Vagina (tissue), 2 donors: ENCODE measurements at regions not wholly inside any gene's neighbourhood (a gene's known extent, or its start where the extent isn't known, plus 50 kb on each side); places are given as distances from the start of the nearest gene placed in this dataset.

Experiments used
- DNase-seq, 2 donors: peaks; one replicate each; pipeline ENCODE4 v3.0.0-alpha.2; 2017; ENCODE audit errors: extremely low spot score in 2 of 2
- H3K27ac ChIP-seq: fragments of 200-600 bp; sonication (generic); one replicate; pipeline ENCODE4 v1.5.1; 2019
- H3K27me3 ChIP-seq: fragments of 200-600 bp; sonication (generic); one replicate; pipeline ENCODE4 v1.5.1; 2019
- H3K36me3 ChIP-seq, 2 donors: fragments of 200-600 bp; sonication (generic); one replicate each; pipeline ENCODE4 v1.5.1; 2017 to 2019
- H3K4me1 ChIP-seq: fragments of 200-600 bp; sonication (generic); one replicate; pipeline ENCODE4 v1.5.1; 2019
- H3K4me3 ChIP-seq, 2 donors: fragments of 200-600 bp; sonication (generic); 1 replicate in 1 of 2; 2 replicates in 1 of 2; pipeline ENCODE4 v1.5.1; 2016 to 2019
- H3K9me3 ChIP-seq: fragments of 200-600 bp; sonication (generic); one replicate; pipeline ENCODE4 v1.5.1; 2019
- POLR2A ChIP-seq, 2 donors: fragments of 450-650 bp; IDR thresholded peaks; one replicate each; pipeline ENCODE4 v1.6.1; 2017; ENCODE audit warnings: antibody characterized with exemption in 2 of 2, mild to moderate bottlenecking in 2 of 2, moderate library complexity in 2 of 2
- POLR2AphosphoS5 ChIP-seq, 2 donors: sonication (generic); formaldehyde crosslinking; IDR thresholded peaks; one replicate each; pipeline ENCODE4 v1.9.0; 2017; ENCODE audit warnings: antibody characterized with exemption in 2 of 2, mild to moderate bottlenecking in 2 of 2, low read depth in 1 of 2; ENCODE audit not compliant: insufficient read depth in 1 of 2
- intact Hi-C: fragments of 100-400 bp; cut with DNase I; formaldehyde crosslinking; loops from one replicate; pipeline ENCODE4 v1.15.1; 2023
- TF ChIP-seq, protein P1 (sequence below), 3 experiments: fragments of 450-650 bp in 2 of 3; fragments of 200-600 bp in 1 of 3; sonication (generic) in 1 of 3; IDR thresholded peaks; one replicate each; pipeline ENCODE4 v1.5.1; 2017 to 2019; ENCODE audit warnings: antibody characterized with exemption in 3 of 3, mild to moderate bottlenecking in 2 of 3, moderate library complexity in 2 of 3

DNA sequence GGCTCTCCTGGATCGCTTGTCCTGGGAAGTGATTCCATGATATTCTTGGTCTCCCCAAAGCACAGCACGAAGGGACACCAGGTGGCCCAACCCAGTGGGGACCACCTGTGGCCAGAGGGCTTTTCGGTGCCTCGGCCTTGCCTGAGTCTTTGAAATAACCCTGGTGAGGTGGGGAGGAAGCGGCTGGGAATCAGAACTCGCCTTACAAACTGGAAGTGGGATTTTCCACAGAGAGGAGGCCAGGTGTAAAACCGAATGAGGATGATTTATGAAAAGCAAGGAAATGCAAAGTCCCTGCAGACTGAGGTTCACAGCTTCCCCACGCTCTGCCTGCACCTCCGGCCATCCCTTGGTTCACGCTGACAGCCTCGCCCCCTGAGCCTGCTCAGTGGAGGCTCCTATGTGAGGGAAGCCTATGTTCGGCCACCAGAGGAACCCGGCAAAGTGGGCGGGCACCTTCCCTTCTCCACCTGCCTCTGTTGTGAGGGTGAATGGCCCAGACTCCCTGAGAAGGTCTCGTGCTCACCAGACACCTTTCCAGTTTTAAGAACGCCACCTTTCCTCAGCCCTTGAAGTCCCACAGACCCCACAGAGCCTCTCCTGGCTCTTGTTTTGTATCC, 133.8 kb upstream of the CST7 start:
- Histone ChIP-seq H3K9me3 (no peaks in the 10 kb centered on the region), H3K27ac (no peak overlapping the region), H3K36me3 (no peaks in the 10 kb centered on the region), H3K4me1 (no peaks in the 10 kb centered on the region), H3K27me3 (no peaks in the 10 kb centered on the region), H3K4me3 (no peak overlapping the region)
- intact Hi-C loops: no loop called here
- TF ChIP-seq, protein P1, sequence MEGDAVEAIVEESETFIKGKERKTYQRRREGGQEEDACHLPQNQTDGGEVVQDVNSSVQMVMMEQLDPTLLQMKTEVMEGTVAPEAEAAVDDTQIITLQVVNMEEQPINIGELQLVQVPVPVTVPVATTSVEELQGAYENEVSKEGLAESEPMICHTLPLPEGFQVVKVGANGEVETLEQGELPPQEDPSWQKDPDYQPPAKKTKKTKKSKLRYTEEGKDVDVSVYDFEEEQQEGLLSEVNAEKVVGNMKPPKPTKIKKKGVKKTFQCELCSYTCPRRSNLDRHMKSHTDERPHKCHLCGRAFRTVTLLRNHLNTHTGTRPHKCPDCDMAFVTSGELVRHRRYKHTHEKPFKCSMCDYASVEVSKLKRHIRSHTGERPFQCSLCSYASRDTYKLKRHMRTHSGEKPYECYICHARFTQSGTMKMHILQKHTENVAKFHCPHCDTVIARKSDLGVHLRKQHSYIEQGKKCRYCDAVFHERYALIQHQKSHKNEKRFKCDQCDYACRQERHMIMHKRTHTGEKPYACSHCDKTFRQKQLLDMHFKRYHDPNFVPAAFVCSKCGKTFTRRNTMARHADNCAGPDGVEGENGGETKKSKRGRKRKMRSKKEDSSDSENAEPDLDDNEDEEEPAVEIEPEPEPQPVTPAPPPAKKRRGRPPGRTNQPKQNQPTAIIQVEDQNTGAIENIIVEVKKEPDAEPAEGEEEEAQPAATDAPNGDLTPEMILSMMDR (IDR thresholded peaks at IDR 0.05): no peak
- TF ChIP-seq POLR2A (IDR thresholded peaks at IDR 0.05) (no peak), POLR2AphosphoS5 (IDR thresholded peaks at IDR 0.05; ENCODE audit: insufficient read depth in 1 of 2, low read depth in 1 of 2) (no peak)
- no peak for DNase-seq

DNA sequence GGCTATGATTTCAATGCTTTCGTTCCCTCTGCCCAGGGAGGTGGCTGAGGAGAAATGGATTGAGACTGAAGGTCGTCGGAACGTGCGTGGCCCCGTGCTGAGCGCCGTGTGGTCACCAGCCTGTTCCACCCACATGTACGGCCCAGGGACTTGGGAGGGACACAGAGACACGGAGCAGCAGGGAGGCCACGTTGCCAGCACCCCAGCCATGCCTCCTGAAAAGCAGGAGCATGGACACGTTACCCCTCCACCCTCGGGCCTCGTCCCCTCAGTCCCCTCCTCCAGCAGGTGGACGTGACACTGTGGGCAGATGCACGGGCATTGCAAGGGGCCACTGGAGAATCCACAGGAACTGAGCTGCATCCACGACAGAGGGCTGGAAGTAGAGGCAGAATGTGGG, 133.1 kb upstream of the CST7 start:
- TF ChIP-seq POLR2A (IDR thresholded peaks at IDR 0.05) (no peak), POLR2AphosphoS5 (IDR thresholded peaks at IDR 0.05; ENCODE audit: insufficient read depth in 1 of 2, low read depth in 1 of 2) (no peak)
- TF ChIP-seq, protein P1 (IDR thresholded peaks at IDR 0.05): no peak
- intact Hi-C loops: no loop called here
- Histone ChIP-seq H3K36me3 (no peaks in the 10 kb centered on the region), H3K4me3 (no peak overlapping the region), H3K27me3 (no peaks in the 10 kb centered on the region), H3K9me3 (no peaks in the 10 kb centered on the region), H3K4me1 (no peaks in the 10 kb centered on the region), H3K27ac (no peak overlapping the region)
- no peak for DNase-seq

DNA sequence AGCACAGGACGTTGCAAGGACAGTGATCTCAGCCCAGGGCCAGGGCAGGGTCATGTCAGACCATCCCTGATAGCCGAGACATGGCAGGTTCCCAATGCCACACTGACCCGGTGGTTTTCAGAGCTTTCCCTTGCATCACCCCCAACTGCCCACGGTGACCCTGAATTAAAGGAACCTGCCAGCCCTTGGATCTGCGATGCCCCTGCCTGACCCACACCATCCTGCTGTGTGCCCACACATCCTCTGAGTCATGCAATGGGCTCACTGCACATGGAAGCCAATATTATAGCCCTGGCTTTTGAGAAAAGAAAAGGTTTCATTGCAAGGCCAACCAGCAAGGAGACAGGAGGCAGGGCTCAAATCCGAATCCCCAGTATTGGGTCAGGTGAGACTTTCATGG, 132.6 kb upstream of the CST7 start:
- Histone ChIP-seq H3K4me1 (no peaks in the 10 kb centered on the region), H3K27me3 (no peaks in the 10 kb centered on the region), H3K9me3 (no peaks in the 10 kb centered on the region), H3K27ac (no peak overlapping the region), H3K4me3 (no peak overlapping the region), H3K36me3 (no peaks in the 10 kb centered on the region)
- DNase-seq: no peak
- intact Hi-C loops: no loop called here
- TF ChIP-seq, protein P1 (IDR thresholded peaks at IDR 0.05): no peak
- TF ChIP-seq POLR2A (IDR thresholded peaks at IDR 0.05) (no peak), POLR2AphosphoS5 (IDR thresholded peaks at IDR 0.05; ENCODE audit: insufficient read depth in 1 of 2, low read depth in 1 of 2) (no peak)

DNA sequence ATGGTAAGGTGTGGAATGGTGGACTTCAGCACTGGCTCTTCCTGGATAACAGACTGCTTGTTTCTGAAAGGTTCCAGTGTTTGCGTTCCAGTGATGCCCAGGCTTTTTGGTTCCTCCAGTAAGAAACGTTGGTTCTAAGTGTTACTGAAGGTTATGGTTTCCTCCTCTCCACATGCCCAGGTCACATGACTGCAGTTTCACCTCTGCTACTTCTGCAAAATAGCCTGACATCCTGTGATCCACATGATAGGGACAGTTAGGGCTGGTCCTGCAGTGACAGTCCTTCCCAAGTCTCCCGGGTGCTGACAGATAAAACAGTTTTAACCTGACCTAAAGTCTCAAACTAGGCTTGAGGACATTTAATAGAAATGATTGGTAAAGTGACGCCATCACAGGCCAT, 132.2 kb upstream of the CST7 start:
- Histone ChIP-seq H3K4me3 (no peak overlapping the region), H3K27ac (no peak overlapping the region), H3K9me3 (no peaks in the 10 kb centered on the region), H3K4me1 (no peaks in the 10 kb centered on the region), H3K36me3 (no peaks in the 10 kb centered on the region), H3K27me3 (no peaks in the 10 kb centered on the region)
- TF ChIP-seq, protein P1 (IDR thresholded peaks at IDR 0.05): no peak
- no peak for TF ChIP-seq POLR2AphosphoS5 (IDR thresholded peaks at IDR 0.05; ENCODE audit: insufficient read depth in 1 of 2, low read depth in 1 of 2)
- intact Hi-C loops: no loop called here
- DNase-seq: no peak

DNA sequence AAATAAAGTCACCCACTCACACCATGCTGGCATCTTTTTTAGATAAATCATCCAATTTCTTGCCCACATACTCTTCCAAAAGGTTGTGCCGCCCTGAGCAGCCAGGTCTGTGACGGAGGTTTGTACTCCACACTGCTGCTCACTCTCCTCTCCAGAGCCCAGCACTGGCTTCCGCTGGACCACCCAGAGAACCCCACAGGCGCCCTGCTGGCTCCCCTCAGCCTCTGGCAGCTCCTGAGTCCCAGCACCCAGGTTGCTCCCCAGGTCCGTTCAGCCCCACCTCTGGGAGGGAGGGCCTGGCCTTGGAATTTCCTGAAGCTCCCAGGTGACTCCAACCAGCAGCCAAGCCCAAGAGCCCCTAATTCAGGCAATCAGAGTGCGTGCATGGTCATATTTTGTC, 131.7 kb upstream of the CST7 start:
- Histone ChIP-seq H3K27ac (no peak overlapping the region), H3K27me3 (no peaks in the 10 kb centered on the region), H3K9me3 (no peaks in the 10 kb centered on the region), H3K4me1 (no peaks in the 10 kb centered on the region), H3K36me3 (no peaks in the 10 kb centered on the region), H3K4me3 (no peak overlapping the region)
- no peak for DNase-seq
- TF ChIP-seq, protein P1 (IDR thresholded peaks at IDR 0.05): no peak
- no peak for TF ChIP-seq POLR2A (IDR thresholded peaks at IDR 0.05)
- TF ChIP-seq POLR2AphosphoS5 (IDR thresholded peaks at IDR 0.05; ENCODE audit: insufficient read depth in 1 of 2, low read depth in 1 of 2): no peak
- intact Hi-C loops: no loop called here
